ENCODE measurements at regions not wholly inside any gene's neighbourhood (a gene's known extent, or its start where the extent isn't known, plus 50 kb on each side); places are given as distances from the start of the nearest gene placed in this dataset.

- no peaks in the 10 kb centered on the region for H3K9me3 ChIP-seq
- DNase-seq (ENCODE audit: extremely low spot score in 2 of 2): no peak
- intact Hi-C loops (cut with DNase I): no loop called here
- no peak overlapping the region for H3K4me3 ChIP-seq
- no peaks in the 10 kb centered on the region for H3K27me3 ChIP-seq
- no peaks in the 10 kb centered on the region for H3K36me3 ChIP-seq
- no peak overlapping the region for H3K27ac ChIP-seq
- no peak for TF ChIP-seq CTCF (IDR thresholded peaks at IDR 0.05)
- no peak for TF ChIP-seq POLR2AphosphoS5 (IDR thresholded peaks at IDR 0.05; ENCODE audit: insufficient read depth in 1 of 2, low read depth in 1 of 2)
- TF ChIP-seq POLR2A (IDR thresholded peaks at IDR 0.05): no peak
- peaks cover 13% of the 10 kb centered on the region for H3K4me1 ChIP-seq
Observed at GRCh38 chr20:50434321-50434652, 75.9 kb upstream of the PTPN1 start.

- no peaks in the 10 kb centered on the region for H3K27me3 ChIP-seq
- intact Hi-C loops (cut with DNase I): no loop called here
- DNase-seq (ENCODE audit: extremely low spot score in 2 of 2): no peak
- no peak overlapping the region for H3K4me3 ChIP-seq
- no peaks in the 10 kb centered on the region for H3K9me3 ChIP-seq
- H3K36me3 ChIP-seq: no peaks in the 10 kb centered on the region
- H3K4me1 ChIP-seq: peaks cover 17% of the 10 kb centered on the region
- H3K27ac ChIP-seq: no peak overlapping the region
- TF ChIP-seq POLR2A (IDR thresholded peaks at IDR 0.05): no peak
- TF ChIP-seq POLR2AphosphoS5 (IDR thresholded peaks at IDR 0.05; ENCODE audit: insufficient read depth in 1 of 2, low read depth in 1 of 2): peak in 1 of 2 donors; percentile 66
Observed at GRCh38 chr20:50434653-50435396, 75.4 kb upstream of the PTPN1 start.

- intact Hi-C loops (cut with DNase I): no loop called here
- TF ChIP-seq CTCF (IDR thresholded peaks at IDR 0.05) (no peak), POLR2AphosphoS5 (IDR thresholded peaks at IDR 0.05; ENCODE audit: insufficient read depth in 1 of 2, low read depth in 1 of 2) (no peak)
- Histone ChIP-seq H3K4me1 (peaks cover 22% of the 10 kb centered on the region), H3K36me3 (no peaks in the 10 kb centered on the region), H3K27ac (no peak overlapping the region), H3K9me3 (no peaks in the 10 kb centered on the region), H3K27me3 (no peaks in the 10 kb centered on the region), H3K4me3 (no peak overlapping the region)
- no peak for DNase-seq (ENCODE audit: extremely low spot score in 2 of 2)
Observed at GRCh38 chr20:50435397-50436051, 74.7 kb upstream of the PTPN1 start.

GRCh38 chr20:50436052-50436656 is 74.0 kb upstream of the PTPN1 start:
- Histone ChIP-seq H3K4me3 (no peak overlapping the region), H3K27me3 (no peaks in the 10 kb centered on the region), H3K9me3 (no peaks in the 10 kb centered on the region), H3K27ac (peak overlapping the region; percentile 35), H3K36me3 (no peaks in the 10 kb centered on the region), H3K4me1 (peaks cover 22% of the 10 kb centered on the region)
- DNase-seq (ENCODE audit: extremely low spot score in 2 of 2): no peak
- no peak for TF ChIP-seq CTCF (IDR thresholded peaks at IDR 0.05)
- no peak for TF ChIP-seq POLR2AphosphoS5 (IDR thresholded peaks at IDR 0.05; ENCODE audit: insufficient read depth in 1 of 2, low read depth in 1 of 2)
- no peak for TF ChIP-seq POLR2A (IDR thresholded peaks at IDR 0.05)
- intact Hi-C loops (cut with DNase I): no loop called here

GRCh38 chr20:50436696-50437095 is 73.5 kb upstream of the PTPN1 start:
- peak overlapping the region; percentile 35 for H3K27ac ChIP-seq
- DNase-seq (ENCODE audit: extremely low spot score in 2 of 2): no peak

More at GRCh38 chr20:50436696-50437095, 73.5 kb upstream of the PTPN1 start:
- TF ChIP-seq POLR2AphosphoS5 (IDR thresholded peaks at IDR 0.05; ENCODE audit: insufficient read depth in 1 of 2, low read depth in 1 of 2): no peak
- no peak for TF ChIP-seq POLR2A (IDR thresholded peaks at IDR 0.05)
- TF ChIP-seq CTCF (IDR thresholded peaks at IDR 0.05): no peak
- H3K27me3 ChIP-seq: no peaks in the 10 kb centered on the region
- no peaks in the 10 kb centered on the region for H3K9me3 ChIP-seq
- H3K4me3 ChIP-seq: no peak overlapping the region
- intact Hi-C loops (cut with DNase I): no loop called here
- H3K4me1 ChIP-seq: peaks cover 23% of the 10 kb centered on the region
- no peaks in the 10 kb centered on the region for H3K36me3 ChIP-seq
